Right lobe of liver (tissue), 6 donors: ENCODE measurements at regions not wholly inside any gene's neighbourhood (a gene's known extent, or its start where the extent isn't known, plus 50 kb on each side); places are given as distances from the start of the nearest gene placed in this dataset.

ENCODE experiments used
- ATAC-seq, 4 donors: fragments of 200-7000 bp; cut with Tn5 transposase; one replicate each; pipeline ENCODE4 v1.9.1; 2020; ENCODE audit warnings: mild to moderate bottlenecking in 4 of 4, moderate library complexity in 4 of 4
- DNase-seq, 3 donors: peaks; one replicate each; pipeline ENCODE4 v3.0.0-alpha.2; 2020
- H3K27ac ChIP-seq, 3 donors: fragments of 200-600 bp; one replicate each; pipeline ENCODE4 v1.8.0; 2022
- H3K27me3 ChIP-seq, 2 donors: fragments of 200-600 bp; one replicate each; pipeline ENCODE4 v1.8.0; 2022
- H3K36me3 ChIP-seq, 4 donors: fragments of 200-600 bp; sonication (generic) in 1 of 4; one replicate each; pipeline versions ENCODE4 v1.5.1 to v1.8.0; 2017 to 2022; ENCODE audit warnings: control low read depth in 1 of 4
- H3K4me1 ChIP-seq, 4 donors: fragments of 200-600 bp; sonication (generic) in 1 of 4; one replicate each; pipeline versions ENCODE4 v1.5.1 to v1.8.0; 2017 to 2022; ENCODE audit warnings: control low read depth in 1 of 4
- H3K4me3 ChIP-seq, 3 donors: fragments of 200-600 bp; one replicate each; pipeline ENCODE4 v1.8.0; 2022
- H3K9me3 ChIP-seq, 4 donors: fragments of 200-600 bp; sonication (generic) in 1 of 4; one replicate each; pipeline versions ENCODE4 v1.5.1 to v1.8.0; 2017 to 2022; ENCODE audit warnings: control low read depth in 1 of 4
- CTCF ChIP-seq, 4 donors: fragments of 200-600 bp in 3 of 4; fragments of 450-650 bp in 1 of 4; IDR thresholded peaks; one replicate each; pipeline versions ENCODE4 v1.5.1 to v1.8.0; 2016 to 2022; ENCODE audit warnings: antibody characterized with exemption in 4 of 4, mild to moderate bottlenecking in 2 of 4
- POLR2A ChIP-seq: fragments of 450-650 bp; IDR thresholded peaks from one replicate; pipeline ENCODE4 v1.6.1; 2017; ENCODE audit warnings: antibody characterized with exemption, mild to moderate bottlenecking
- WGBS: methylation state at CpG from one replicate; pipeline ENCODE4 v1.1.6; 2018; ENCODE audit warnings: low coverage, low lambda C conversion rate; ENCODE audit not compliant: insufficient coverage; ENCODE audit errors: missing lambda C conversion rate; 5-methylcytosine and 5-hydroxymethylcytosine counted together
- intact Hi-C, 2 donors: fragments of 100-400 bp; cut with DNase I; formaldehyde crosslinking; loops; one replicate each; pipeline versions ENCODE4 v1.11.2 to v1.14.1; 2022
- donor health status: DM: no; HTN: yes; CAD: no.
- donor health status: DM: no; HTN: no; CAD: no.
- donor health status: DM: no; HTN: no; CAD: no.
- donor health status: DM: no; HTN: yes; CAD: no.
- donor health status: DM: no; HTN: yes; CAD: no.

- intact Hi-C loops, result no loop called here
- DNase-seq (no peak), ATAC-seq (no peak)
- no peaks in the 10 kb centered on the region for H3K36me3 ChIP-seq
- no peaks in the 10 kb centered on the region for H3K9me3 ChIP-seq
- no peaks in the 10 kb centered on the region for H3K4me1 ChIP-seq
- no peak overlapping the region for H3K27ac ChIP-seq
- TF ChIP-seq POLR2A (no peak), CTCF (IDR thresholded peaks at IDR 0.05) (no peak)
- no peak overlapping the region for H3K4me3 ChIP-seq
- no peaks in the 10 kb centered on the region for H3K27me3 ChIP-seq
- WGBS, result 64% methylated on average over 4 of the region's 4 CpGs
Measured at GRCh38 chr20:60171738-60172137, 213.5 kb downstream of the CDH26 start.

- ATAC-seq (no peak), DNase-seq (no peak)
- no peak overlapping the region for H3K4me3 ChIP-seq
- H3K27ac ChIP-seq, result no peak overlapping the region
- H3K4me1 ChIP-seq, result no peaks in the 10 kb centered on the region
- 74% methylated on average over 8 of the region's 8 CpGs for WGBS
- H3K27me3 ChIP-seq, result no peaks in the 10 kb centered on the region
- no peaks in the 10 kb centered on the region for H3K9me3 ChIP-seq
- intact Hi-C loops, result no loop called here
- no peak for TF ChIP-seq POLR2A
- TF ChIP-seq CTCF (IDR thresholded peaks at IDR 0.05), result no peak
- no peaks in the 10 kb centered on the region for H3K36me3 ChIP-seq
Measured at GRCh38 chr20:60172346-60172984, 214.2 kb downstream of the CDH26 start.

- Histone ChIP-seq H3K4me3 (no peak overlapping the region), H3K9me3 (no peaks in the 10 kb centered on the region), H3K27ac (no peak overlapping the region), H3K36me3 (no peaks in the 10 kb centered on the region), H3K4me1 (no peaks in the 10 kb centered on the region), H3K27me3 (no peaks in the 10 kb centered on the region)
- intact Hi-C loops, result no loop called here
- 54% methylated on average over 5 of the region's 5 CpGs for WGBS
- ATAC-seq (no peak), DNase-seq (no peak)
- TF ChIP-seq POLR2A, result no peak
- TF ChIP-seq CTCF (IDR thresholded peaks at IDR 0.05), result no peak
Measured at GRCh38 chr20:60177080-60177479, 218.9 kb downstream of the CDH26 start.

DNA sequence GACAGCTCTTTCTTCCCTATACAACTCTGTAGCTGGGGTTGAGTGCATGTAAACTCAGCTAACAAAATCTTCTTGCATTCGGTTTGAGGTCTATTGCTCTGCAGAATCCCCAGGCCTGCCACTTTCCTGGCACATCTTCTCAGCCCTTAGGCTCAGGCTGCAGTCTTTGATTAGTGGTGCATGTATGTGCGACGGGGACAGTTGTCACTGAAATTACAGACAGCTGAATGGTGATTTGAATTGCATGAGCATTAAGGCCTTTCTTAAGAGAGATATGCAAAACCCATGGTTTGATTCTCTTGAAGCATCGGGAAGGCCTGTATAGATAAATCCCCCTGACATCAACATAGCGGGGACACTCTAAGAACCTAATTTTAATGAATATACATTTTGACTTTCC lies 222.8 kb downstream of the CDH26 start:
- H3K9me3 ChIP-seq, result no peaks in the 10 kb centered on the region
- no peaks in the 10 kb centered on the region for H3K4me1 ChIP-seq
- no peak for TF ChIP-seq POLR2A
- TF ChIP-seq CTCF (IDR thresholded peaks at IDR 0.05), result no peak
- ATAC-seq (no peak), DNase-seq (no peak)
- H3K4me3 ChIP-seq, result no peak overlapping the region
- H3K36me3 ChIP-seq, result no peaks in the 10 kb centered on the region
- H3K27me3 ChIP-seq, result no peaks in the 10 kb centered on the region
- no peak overlapping the region for H3K27ac ChIP-seq
- intact Hi-C loops, result no loop called here
- 75% methylated on average over 5 of the region's 5 CpGs for WGBS

DNA sequence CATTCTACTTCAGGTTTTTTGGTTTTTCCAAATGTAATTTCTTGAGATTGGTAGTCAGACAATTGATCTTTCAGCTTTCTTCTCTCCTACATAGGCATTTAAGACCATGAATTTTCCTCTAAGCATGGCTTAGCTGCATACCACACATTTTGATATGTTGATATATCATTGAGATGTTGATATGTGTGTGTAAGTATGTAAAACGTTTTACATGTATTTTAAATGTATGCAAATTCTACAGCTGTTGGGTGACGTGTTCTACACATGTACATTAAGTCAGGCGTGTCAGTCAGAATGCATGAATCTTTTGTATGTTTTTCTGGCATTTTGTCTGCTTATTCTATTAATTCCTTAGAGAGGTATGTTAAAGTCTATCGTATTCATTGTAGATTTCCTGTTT lies 228.2 kb downstream of the CDH26 start:
- H3K4me1 ChIP-seq, result no peaks in the 10 kb centered on the region
- no peaks in the 10 kb centered on the region for H3K36me3 ChIP-seq
- DNase-seq (no peak), ATAC-seq (no peak)
- H3K27ac ChIP-seq, result no peak overlapping the region
- intact Hi-C loops, result no loop called here
- H3K27me3 ChIP-seq, result no peaks in the 10 kb centered on the region
- no peak overlapping the region for H3K4me3 ChIP-seq
- whole genome bisulfite sequencing, result 59% methylated on average over 4 of the region's 4 CpGs
- TF ChIP-seq POLR2A (no peak), CTCF (IDR thresholded peaks at IDR 0.05) (no peak)
- no peaks in the 10 kb centered on the region for H3K9me3 ChIP-seq
